ENCODE measurements at regions not wholly inside any gene's neighbourhood (a gene's known extent, or its start where the extent isn't known, plus 50 kb on each side); places are given as distances from the start of the nearest gene placed in this dataset.

DNA sequence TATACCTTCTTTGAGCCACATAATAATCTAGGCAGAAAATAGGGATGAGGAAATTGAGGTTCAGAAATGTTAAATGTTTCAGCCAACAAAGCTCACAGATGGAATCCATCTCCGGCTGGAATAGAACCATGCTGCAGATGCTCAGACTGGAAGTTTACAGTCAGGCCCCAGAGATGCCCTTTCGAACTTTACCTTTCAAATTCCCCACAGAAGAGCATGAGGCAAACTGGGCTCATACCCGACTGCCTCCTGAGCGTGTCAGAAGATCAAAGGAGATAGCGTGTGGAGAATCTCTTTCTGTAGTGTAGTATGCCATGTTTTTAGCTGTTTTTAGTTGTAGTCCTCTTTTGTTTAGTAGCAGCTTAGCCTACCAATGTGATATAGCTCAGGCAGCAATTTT lies 72.0 kb upstream of the DAP start:
- TF ChIP-seq EZH2 (IDR thresholded peaks at IDR 0.05; ENCODE audit: low read depth, low read length, severe bottlenecking) (no peak), RFX5 (IDR thresholded peaks at IDR 0.05; ENCODE audit: borderline replicate concordance, low read depth, low read length) (no peak), SP2 (IDR thresholded peaks at IDR 0.05; ENCODE audit: low read length) (no peak), MAFK (IDR thresholded peaks at IDR 0.05; ENCODE audit: low read depth, low read length) (no peak), POLR2A (IDR thresholded peaks at IDR 0.05; ENCODE audit: control extremely low read depth in 1 of 2, low read depth in 2 of 2, low read length in 2 of 2) (no peak), POLR2AphosphoS5 (IDR thresholded peaks at IDR 0.05; ENCODE audit: low read depth, low read length) (no peak), EP300 (IDR thresholded peaks at IDR 0.05; ENCODE audit: borderline replicate concordance in 1 of 2, low read depth in 2 of 2, low read length in 2 of 2) (no peak), CREB1 (IDR thresholded peaks at IDR 0.05) (no peak), BACH1 (IDR thresholded peaks at IDR 0.05; ENCODE audit: low read length) (no peak), ZNF274 (IDR thresholded peaks at IDR 0.05; ENCODE audit: borderline replicate concordance, extremely low read depth, low read length) (no peak), BCL11A (IDR thresholded peaks at IDR 0.05; ENCODE audit: low read depth in 2 of 2, low read length in 2 of 2) (no peak)
- TF ChIP-seq, protein P1, sequence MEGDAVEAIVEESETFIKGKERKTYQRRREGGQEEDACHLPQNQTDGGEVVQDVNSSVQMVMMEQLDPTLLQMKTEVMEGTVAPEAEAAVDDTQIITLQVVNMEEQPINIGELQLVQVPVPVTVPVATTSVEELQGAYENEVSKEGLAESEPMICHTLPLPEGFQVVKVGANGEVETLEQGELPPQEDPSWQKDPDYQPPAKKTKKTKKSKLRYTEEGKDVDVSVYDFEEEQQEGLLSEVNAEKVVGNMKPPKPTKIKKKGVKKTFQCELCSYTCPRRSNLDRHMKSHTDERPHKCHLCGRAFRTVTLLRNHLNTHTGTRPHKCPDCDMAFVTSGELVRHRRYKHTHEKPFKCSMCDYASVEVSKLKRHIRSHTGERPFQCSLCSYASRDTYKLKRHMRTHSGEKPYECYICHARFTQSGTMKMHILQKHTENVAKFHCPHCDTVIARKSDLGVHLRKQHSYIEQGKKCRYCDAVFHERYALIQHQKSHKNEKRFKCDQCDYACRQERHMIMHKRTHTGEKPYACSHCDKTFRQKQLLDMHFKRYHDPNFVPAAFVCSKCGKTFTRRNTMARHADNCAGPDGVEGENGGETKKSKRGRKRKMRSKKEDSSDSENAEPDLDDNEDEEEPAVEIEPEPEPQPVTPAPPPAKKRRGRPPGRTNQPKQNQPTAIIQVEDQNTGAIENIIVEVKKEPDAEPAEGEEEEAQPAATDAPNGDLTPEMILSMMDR (IDR thresholded peaks at IDR 0.05; ENCODE audit: control extremely low read depth in 1 of 3, insufficient read depth in 1 of 3, low read depth in 1 of 3, low read length in 3 of 3): no peak
- TF ChIP-seq, protein P2, sequence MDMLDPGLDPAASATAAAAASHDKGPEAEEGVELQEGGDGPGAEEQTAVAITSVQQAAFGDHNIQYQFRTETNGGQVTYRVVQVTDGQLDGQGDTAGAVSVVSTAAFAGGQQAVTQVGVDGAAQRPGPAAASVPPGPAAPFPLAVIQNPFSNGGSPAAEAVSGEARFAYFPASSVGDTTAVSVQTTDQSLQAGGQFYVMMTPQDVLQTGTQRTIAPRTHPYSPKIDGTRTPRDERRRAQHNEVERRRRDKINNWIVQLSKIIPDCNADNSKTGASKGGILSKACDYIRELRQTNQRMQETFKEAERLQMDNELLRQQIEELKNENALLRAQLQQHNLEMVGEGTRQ (IDR thresholded peaks at IDR 0.05; ENCODE audit: low read length): no peak

All from H1 (cell line).